COLO829 (cell line): ENCODE measurements at regions not wholly inside any gene's neighbourhood (a gene's known extent, or its start where the extent isn't known, plus 50 kb on each side); places are given as distances from the start of the nearest gene placed in this dataset.
"Not testable (repeated sequence)": the region's sequence is repeated elsewhere in the genome, so short reads cannot be mapped to it uniquely, and the experiment has no call there.

Experiments
- DNase-seq: peaks from one replicate; pipeline ENCODE4 v3.0.0; 2012; ENCODE audit warnings: low spot score

GRCh38 chr4:184907810-184908209, 82.0 kb upstream of the ACSL1 start:
- DNase-seq: no peak

DNA sequence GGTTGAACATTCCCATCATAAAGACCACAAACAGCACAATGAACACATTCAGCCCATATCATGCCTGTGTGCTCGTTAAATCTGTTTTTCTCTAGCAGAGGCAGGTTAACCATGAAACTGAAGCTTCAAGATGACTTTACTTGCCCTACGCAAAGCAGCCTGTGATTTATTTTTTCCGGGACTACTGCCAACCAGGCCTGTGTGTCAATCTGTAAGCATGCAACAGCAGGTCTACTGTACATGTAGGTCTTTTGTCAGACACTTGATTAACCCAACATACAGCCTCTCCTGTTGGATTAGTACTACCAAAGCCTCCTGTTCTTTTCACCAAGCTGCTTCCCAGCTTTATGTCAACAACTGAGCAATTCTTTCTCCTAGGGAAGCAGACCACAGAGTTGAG, 85.5 kb upstream of the ACSL1 start:
- DNase-seq: peak; percentile 90

DNA sequence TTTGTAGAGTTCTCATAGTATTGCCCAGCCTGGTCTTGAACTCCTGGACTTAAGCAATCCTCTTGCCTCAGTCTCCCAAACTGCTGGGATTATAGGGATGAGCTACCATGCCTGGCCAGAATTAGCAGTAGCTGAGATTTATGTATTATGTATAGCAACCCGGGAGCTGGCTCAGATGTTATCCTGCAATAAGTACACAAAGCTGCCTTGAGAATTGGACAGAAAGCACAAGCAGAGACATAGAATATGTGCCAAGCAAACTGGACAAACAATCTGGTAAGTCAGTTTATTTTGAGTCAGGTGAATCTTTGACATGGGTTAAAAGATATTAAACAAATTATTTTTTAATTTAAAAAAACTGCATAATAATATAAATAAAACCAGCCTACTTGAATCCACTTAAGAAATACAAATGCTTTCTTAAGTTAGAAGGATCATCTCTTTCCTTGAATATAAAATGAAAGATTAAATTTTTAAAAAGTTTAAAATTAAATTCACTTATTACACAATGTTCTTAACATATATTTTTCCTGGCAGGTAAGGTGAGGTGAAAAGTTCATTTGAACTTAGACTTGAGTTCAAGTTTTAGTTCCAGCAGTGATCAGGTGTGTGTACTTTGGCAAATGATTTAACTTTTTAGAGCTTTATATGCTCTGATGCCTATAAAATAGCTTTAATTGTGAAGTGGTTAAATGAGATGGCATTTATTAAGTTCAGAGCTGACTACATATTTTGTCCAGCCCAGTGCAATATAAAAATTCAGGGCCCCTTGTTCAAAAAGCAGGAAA, 87.8 kb upstream of the ACSL1 start:
- no peak for DNase-seq

- DNase-seq: not testable (repeated sequence)
These were observed 93.0 kb upstream of the ACSL1 start for GRCh38 chr4:184918799-184919198.

DNA sequence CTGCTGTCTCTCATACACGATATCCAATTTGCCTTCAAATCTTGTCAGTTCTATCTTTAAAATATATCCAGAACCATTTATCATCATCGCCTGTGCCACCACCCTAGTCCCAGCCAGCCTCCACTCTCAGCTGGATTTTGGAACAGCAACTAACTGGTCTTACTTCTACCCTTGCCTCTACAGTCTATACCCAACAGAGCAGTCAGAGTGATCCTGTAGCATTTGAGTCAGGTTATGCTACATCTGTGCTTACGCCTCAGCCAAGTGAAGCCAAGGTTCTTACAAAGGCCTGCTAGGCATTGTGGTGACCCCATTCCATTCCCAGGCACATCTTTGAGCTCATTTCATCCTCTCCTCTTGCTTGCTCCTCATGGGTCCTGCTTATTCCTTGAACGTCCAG, 95.7 kb upstream of the ACSL1 start:
- DNase-seq: no peak

DNA sequence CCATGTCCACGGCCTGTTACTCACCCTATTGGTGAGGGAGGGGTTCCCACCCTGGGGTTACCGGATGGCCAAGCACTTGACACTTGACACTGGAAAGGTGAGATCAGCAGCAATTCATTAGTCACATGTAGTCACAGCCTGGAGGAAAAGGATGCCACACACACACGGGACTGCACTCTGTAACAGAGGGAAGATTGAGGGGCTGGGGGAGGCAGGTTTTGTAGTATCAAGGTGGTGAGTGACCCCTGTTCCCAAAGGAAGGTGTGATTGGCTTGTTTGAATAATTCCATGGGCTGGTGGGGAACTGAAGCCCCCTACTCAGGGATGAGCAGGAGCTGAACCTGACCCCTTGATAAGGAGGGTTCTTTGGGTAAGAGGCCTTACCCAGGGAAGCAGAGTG, 96.0 kb upstream of the HELT start:
- no peak for DNase-seq

DNA sequence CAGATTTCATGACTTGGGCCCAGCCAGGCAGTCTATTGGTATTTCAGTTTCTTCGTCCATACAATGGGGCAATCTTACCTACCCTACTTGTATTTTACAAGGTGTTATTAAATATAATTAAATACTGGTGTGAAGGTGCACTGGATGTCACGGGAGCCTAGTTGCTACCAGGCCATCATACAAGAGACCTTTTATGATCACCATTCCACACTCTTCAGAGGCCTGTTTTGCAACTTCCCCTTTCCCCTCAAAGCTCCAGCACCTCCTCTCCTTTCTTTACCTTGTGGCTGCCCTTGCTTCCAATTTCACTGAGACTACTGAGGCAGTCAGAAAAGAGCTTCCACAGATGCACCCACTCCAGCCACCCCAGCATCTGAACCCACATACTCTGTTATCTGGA, 93.8 kb upstream of the HELT start:
- DNase-seq: no peak

DNA sequence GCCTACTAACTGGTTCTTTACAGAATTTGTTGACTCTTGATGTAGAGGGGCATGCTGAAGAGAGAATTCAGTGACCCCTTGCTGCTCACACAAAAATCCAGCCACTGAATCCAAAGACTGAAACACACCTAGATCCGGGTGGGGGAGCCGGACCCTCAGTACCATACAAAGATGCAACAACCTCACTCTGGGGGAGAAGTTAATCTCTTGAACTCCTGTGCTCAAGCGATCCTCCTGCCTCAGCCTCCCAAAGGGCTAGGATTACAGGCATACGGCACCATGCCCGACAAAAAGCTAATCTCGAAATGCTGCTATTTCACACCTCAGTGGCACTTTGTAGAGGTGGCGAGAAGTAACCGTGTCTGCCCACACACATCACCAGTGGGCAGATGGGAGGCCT, 88.8 kb upstream of the HELT start:
- no peak for DNase-seq

DNA sequence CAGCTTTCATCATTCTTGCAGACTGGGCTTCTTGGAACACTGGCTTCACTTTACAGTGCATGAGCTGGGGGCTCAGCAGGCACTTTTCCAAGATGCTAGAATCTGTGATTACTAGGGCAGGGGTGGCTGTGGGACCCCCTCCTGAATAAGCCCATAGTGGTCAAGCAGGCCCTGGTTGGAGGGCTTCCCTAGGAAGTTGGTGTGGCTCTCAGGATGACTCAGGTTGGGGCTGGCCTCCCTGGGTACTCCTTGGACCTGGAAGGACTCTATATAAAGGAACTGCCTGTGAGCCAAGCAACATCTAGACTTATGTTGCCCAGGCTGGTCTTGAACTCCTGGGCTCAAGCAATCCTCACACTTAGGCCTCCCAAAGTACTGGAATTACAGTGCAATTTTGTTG, 88.3 kb upstream of the HELT start:
- DNase-seq: no peak

- DNase-seq: no peak
These were observed 85.9 kb upstream of the HELT start for GRCh38 chr4:184932343-184932742.

DNA sequence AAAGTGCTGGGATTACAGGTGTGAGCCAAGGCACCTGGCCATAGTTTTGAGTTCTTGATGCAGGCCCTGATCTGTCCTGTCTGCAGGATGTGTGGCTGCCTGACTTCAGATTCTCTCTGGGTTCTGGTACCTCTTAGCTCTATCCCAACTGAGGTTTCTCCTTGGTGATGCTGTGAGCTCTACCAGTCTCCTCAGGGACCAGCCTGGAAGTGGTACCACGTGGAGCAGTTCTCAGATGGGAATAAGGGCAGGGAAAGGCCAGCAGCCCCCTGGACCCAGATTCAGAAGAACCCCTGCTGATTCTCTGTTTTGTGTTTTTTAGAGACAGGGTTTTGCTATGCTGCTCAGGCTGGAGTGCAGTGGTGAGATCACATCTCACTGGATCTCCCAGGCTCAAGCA, 85.0 kb upstream of the HELT start:
- no peak for DNase-seq

DNA sequence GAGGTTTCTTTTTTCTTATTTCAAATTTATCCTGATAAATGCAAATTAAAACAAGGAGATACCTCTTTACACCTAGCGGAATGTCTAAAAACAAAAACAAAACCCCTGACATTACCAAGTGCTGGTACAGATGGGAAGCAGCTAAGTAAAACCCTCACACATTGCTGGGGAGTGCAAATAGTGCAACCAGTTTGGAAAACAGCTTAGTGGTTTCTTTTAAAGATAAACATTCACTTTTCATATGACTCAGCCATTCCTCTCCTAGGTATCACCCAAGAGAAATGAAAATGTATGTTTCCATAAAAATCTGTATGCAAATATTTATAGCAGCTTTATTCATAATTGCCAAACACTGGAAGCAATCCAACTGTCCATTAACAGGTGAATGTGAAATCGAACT, 84.1 kb upstream of the HELT start:
- DNase-seq: no peak

- DNase-seq: no peak
These were observed 83.3 kb upstream of the HELT start for GRCh38 chr4:184934961-184935360.

- DNase-seq: no peak
These were observed 82.2 kb upstream of the HELT start for GRCh38 chr4:184936071-184936470.

GRCh38 chr4:184937030-184937710, 81.1 kb upstream of the HELT start:
- DNase-seq: no peak

DNA sequence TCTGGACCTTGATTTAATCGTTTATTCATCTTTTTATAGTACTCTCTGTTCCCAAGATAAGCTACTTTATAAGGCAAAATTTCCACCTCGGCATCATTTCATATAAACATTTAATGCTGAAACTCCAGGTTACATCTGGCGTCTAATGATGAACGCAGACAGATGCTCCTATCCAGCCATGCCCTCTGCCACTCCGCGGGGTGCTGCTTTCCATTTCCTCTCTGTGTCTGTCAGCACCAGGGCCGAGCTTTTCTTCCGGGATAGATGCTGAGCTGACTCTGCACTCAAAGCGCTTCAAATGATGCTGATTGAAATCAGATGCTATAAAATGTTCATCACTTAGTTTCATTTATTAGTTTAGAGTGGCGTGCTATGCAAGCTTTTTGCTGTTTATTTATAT, 80.5 kb upstream of the HELT start:
- no peak for DNase-seq

GRCh38 chr4:184938871-184939270, 79.4 kb upstream of the HELT start:
- DNase-seq: no peak

DNA sequence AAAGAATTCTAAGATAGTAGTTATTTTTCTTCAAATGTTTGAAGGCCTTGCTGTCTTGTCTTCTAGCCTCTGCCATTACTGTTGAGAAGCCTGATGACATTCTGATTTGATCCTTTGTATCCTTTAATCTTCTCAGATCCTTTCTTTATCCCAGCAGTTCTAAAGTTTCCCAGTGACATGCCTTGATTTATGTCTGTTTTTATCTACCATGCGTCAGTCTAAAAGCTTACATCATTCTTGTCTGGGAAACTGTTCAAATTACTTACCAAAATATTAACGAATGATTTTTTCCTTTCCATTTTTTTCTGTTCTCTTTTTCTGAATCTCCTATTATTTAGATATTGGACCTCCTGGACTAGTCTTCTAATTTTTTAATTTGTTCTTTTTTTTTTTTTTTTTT, 78.3 kb upstream of the HELT start:
- no peak for DNase-seq

DNA sequence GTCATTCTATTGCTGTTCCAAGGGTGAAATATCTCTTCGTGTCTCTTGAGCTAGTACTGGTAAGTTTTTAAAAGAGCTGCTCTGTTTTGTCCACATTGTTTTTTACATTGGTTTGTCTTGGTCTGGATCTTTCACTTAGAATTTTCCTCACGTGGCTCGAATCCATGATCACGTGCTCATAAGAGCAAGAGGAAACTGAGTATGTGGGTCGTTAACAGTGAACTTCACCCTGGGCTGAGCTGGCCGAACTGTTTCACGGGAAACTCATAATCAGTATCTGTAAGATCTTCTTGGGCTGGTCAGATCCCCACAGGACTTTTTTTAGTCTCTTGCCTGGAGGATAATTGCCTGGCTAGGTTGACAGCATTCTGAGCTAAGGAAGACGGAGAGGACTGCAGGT, 77.8 kb upstream of the HELT start:
- DNase-seq: no peak

GRCh38 chr4:184941671-184942418, 76.4 kb upstream of the HELT start:
- DNase-seq: no peak

- DNase-seq: no peak
These were observed 75.6 kb upstream of the HELT start for GRCh38 chr4:184942444-184943425.

DNA sequence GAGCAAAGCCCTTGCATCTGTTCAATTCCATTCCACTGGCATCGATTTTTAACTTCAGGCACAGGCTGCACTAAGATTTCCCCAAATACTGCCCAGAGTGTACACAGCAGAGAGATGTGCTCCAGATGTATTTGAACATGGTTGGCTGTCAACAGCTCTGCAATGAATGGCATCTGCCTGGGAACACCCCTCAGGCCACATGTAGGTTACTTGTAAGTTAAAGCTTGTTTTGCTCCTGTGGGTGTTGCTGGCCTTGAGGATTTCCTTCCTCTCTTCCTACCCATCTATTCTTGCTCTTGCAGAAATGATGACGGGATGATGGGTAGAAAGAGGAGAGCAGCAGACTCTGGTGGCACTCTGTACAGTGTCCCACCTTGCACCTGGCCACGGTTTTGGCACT, 69.3 kb upstream of the HELT start:
- no peak for DNase-seq
